SW480 (cell line): ENCODE measurements at regions not wholly inside any gene's neighbourhood (a gene's known extent, or its start where the extent isn't known, plus 50 kb on each side); places are given as distances from the start of the nearest gene placed in this dataset.

Source experiments
- DNase-seq: peaks from one replicate; pipeline ENCODE4 v3.0.0-alpha.2; 2016; ENCODE audit warnings: low spot score

GRCh38 chr5:112656451-112656850 lies 81.2 kb upstream of the APC start:
- no peak for DNase-seq

- DNase-seq = no peak
Measured at GRCh38 chr5:112657804-112658203, 79.9 kb upstream of the APC start.

- no peak for DNase-seq
Measured at GRCh38 chr5:112660359-112660758, 77.3 kb upstream of the APC start.

- no peak for DNase-seq
Measured at GRCh38 chr5:112663146-112663545, 74.5 kb upstream of the APC start.

GRCh38 chr5:112668016-112668415 lies 69.7 kb upstream of the APC start:
- DNase-seq = peak; percentile 92

- DNase-seq = no peak
Measured at GRCh38 chr5:112668911-112669310, 68.8 kb upstream of the APC start.

GRCh38 chr5:112669328-112669963 lies 68.2 kb upstream of the APC start:
- DNase-seq = no peak

- no peak for DNase-seq
Measured at GRCh38 chr5:112671687-112672086, 66.0 kb upstream of the APC start.

GRCh38 chr5:112681481-112681908 lies 56.2 kb upstream of the APC start:
- no peak for DNase-seq

- DNase-seq = no peak
Measured at GRCh38 chr5:112682621-112683061, 55.0 kb upstream of the APC start.

GRCh38 chr5:112684121-112684520 lies 53.6 kb upstream of the APC start:
- no peak for DNase-seq

GRCh38 chr5:112684737-112685136 lies 52.9 kb upstream of the APC start:
- DNase-seq = no peak

GRCh38 chr5:112685386-112685785 lies 52.3 kb upstream of the APC start:
- DNase-seq = no peak

GRCh38 chr5:112685931-112686330 lies 51.8 kb upstream of the APC start:
- no peak for DNase-seq

- DNase-seq = no peak
Measured at GRCh38 chr5:112686675-112687074, 51.0 kb upstream of the APC start.

GRCh38 chr5:112687306-112687705 lies 50.4 kb upstream of the APC start:
- DNase-seq = no peak
